ENCODE measurements at regions not wholly inside any gene's neighbourhood (a gene's known extent, or its start where the extent isn't known, plus 50 kb on each side); places are given as distances from the start of the nearest gene placed in this dataset.

DNA sequence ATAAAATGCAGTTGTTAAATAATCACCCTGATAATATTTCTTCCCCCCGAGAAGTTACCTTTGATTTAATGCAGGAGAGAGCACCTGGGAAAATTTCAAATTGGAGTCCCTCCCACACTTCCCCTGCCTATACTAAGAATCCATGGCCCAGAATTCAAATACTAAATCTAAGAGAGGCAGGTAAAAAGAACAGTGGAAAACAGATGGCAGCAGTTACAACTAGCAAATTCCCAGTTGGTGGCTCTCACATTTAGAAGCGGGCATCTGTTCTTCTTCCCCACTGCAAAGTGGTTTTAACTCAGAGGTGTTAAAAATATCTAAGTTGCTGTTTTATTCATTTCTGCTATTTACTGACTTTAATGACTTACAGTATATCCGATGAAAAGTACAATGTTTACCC, 210.4 kb upstream of the ELAVL2 start:
- Histone ChIP-seq H3K9ac (ENCODE audit: extremely low read depth, low read length, poor library complexity, severe bottlenecking) (no peak overlapping the region), H3K27me3 (ENCODE audit: control insufficient read depth, insufficient read depth, low read length, poor library complexity, severe bottlenecking) (no peaks in the 10 kb centered on the region), H3K9me3 (ENCODE audit: control insufficient read depth, low read length) (no peaks in the 10 kb centered on the region), H3K36me3 (ENCODE audit: control insufficient read depth, insufficient read depth, low read length) (no peaks in the 10 kb centered on the region), H3K4me3 (ENCODE audit: low read length) (no peak overlapping the region), H3K27ac (ENCODE audit: low read depth, low read length) (no peak overlapping the region), H3K4me1 (ENCODE audit: control insufficient read depth, insufficient read depth, low read length) (no peaks in the 10 kb centered on the region)
- no peak for DNase-seq
- TF ChIP-seq, protein P1, sequence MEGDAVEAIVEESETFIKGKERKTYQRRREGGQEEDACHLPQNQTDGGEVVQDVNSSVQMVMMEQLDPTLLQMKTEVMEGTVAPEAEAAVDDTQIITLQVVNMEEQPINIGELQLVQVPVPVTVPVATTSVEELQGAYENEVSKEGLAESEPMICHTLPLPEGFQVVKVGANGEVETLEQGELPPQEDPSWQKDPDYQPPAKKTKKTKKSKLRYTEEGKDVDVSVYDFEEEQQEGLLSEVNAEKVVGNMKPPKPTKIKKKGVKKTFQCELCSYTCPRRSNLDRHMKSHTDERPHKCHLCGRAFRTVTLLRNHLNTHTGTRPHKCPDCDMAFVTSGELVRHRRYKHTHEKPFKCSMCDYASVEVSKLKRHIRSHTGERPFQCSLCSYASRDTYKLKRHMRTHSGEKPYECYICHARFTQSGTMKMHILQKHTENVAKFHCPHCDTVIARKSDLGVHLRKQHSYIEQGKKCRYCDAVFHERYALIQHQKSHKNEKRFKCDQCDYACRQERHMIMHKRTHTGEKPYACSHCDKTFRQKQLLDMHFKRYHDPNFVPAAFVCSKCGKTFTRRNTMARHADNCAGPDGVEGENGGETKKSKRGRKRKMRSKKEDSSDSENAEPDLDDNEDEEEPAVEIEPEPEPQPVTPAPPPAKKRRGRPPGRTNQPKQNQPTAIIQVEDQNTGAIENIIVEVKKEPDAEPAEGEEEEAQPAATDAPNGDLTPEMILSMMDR (conservative IDR thresholded peaks at IDR 0.05) = no peak
- WGBS, 2 experiments (ENCODE audit: insufficient coverage in 1 of 2, insufficient read length in 1 of 2) = 91 to 100% methylated on average over 1 to 3 of the region's 3 CpGs
- Mint-ChIP-seq H3K36me3 (ENCODE audit: low read depth) (no peaks in the 10 kb centered on the region), H3K4me3 (no peak overlapping the region), H3K27ac (no peak overlapping the region), H3K9me3 (no peaks in the 10 kb centered on the region), H3K4me1 (peaks cover 10% of the 10 kb centered on the region), H3K27me3 (ENCODE audit: insufficient read depth) (no peaks in the 10 kb centered on the region)

DNA sequence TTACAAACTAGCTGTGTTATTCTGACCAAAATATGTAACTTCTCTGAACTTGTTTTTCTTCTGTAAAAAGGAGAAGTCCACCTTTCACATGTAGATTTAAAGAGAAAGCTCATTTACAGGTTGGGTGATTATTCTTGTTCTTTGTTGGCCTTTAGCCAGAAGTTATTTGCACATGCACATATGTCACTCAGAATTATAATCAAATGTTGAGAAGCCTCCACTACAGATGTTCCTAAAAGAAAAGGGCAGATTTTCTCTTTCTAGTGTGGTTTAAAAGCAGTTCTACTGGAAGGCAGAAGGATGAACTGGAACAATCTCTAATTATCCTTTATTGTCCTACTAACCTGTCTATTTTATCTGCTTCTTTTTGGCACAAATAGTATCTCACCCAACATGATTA, 209.8 kb upstream of the ELAVL2 start:
- H3K9me3 ChIP-seq (ENCODE audit: control insufficient read depth, low read length) = no peaks in the 10 kb centered on the region
- no peaks in the 10 kb centered on the region for H3K36me3 ChIP-seq (ENCODE audit: control insufficient read depth, insufficient read depth, low read length)
- H3K27me3 ChIP-seq (ENCODE audit: control insufficient read depth, insufficient read depth, low read length, poor library complexity, severe bottlenecking) = no peaks in the 10 kb centered on the region
- no peak overlapping the region for H3K4me3 ChIP-seq (ENCODE audit: low read length)
- Mint-ChIP-seq H3K27ac (no peak overlapping the region), H3K4me1 (peaks cover 7% of the 10 kb centered on the region), H3K27me3 (ENCODE audit: insufficient read depth) (no peaks in the 10 kb centered on the region), H3K4me3 (no peak overlapping the region), H3K36me3 (ENCODE audit: low read depth) (no peaks in the 10 kb centered on the region), H3K9me3 (no peaks in the 10 kb centered on the region)
- H3K27ac ChIP-seq (ENCODE audit: low read depth, low read length) = no peak overlapping the region
- no peak overlapping the region for H3K9ac ChIP-seq (ENCODE audit: extremely low read depth, low read length, poor library complexity, severe bottlenecking)
- no peaks in the 10 kb centered on the region for H3K4me1 ChIP-seq (ENCODE audit: control insufficient read depth, insufficient read depth, low read length)
- DNase-seq = no peak
- TF ChIP-seq, protein P1 (conservative IDR thresholded peaks at IDR 0.05) = no peak

DNA sequence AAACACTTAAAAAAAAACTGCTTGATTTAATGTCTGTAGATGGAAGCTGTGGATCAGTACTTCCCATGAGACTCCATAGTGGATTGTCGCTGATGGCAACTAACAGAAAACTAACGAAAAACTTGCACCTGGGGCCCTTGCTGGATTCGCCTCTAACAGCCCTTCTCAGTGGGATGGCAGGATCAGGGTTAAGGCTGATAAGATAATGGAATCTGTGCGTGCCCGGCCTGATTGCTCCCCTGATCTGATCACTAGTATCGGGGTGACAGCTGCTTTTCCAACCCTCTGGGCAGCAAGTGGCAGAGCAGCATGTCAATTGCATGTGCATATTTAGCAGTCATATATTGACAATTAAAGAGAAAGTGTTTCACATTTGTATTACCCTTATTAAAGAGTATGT, 185.8 kb upstream of the ELAVL2 start:
- Histone ChIP-seq H3K36me3 (ENCODE audit: control insufficient read depth, insufficient read depth, low read length) (no peaks in the 10 kb centered on the region), H3K27ac (ENCODE audit: low read depth, low read length) (no peak overlapping the region), H3K27me3 (ENCODE audit: control insufficient read depth, insufficient read depth, low read length, poor library complexity, severe bottlenecking) (no peaks in the 10 kb centered on the region), H3K4me1 (ENCODE audit: control insufficient read depth, insufficient read depth, low read length) (no peaks in the 10 kb centered on the region), H3K9me3 (ENCODE audit: control insufficient read depth, low read length) (no peaks in the 10 kb centered on the region), H3K9ac (ENCODE audit: extremely low read depth, low read length, poor library complexity, severe bottlenecking) (no peak overlapping the region), H3K4me3 (ENCODE audit: low read length) (no peak overlapping the region)
- Mint-ChIP-seq H3K27ac (peak overlapping the region; percentile 59), H3K27me3 (ENCODE audit: insufficient read depth) (no peaks in the 10 kb centered on the region), H3K9me3 (peaks cover 2% of the 10 kb centered on the region), H3K36me3 (ENCODE audit: low read depth) (no peaks in the 10 kb centered on the region), H3K4me3 (no peak overlapping the region), H3K4me1 (peaks cover 17% of the 10 kb centered on the region)
- no peak for DNase-seq
- 84 to 100% methylated on average over 2 to 6 of the region's 6 CpGs for WGBS, 2 experiments (ENCODE audit: insufficient coverage in 1 of 2, insufficient read length in 1 of 2)
- TF ChIP-seq, protein P1 (conservative IDR thresholded peaks at IDR 0.05) = no peak
